SK-N-SH (cell line): ENCODE measurements at regions not wholly inside any gene's neighbourhood (a gene's known extent, or its start where the extent isn't known, plus 50 kb on each side); places are given as distances from the start of the nearest gene placed in this dataset.

Source experiments
- CTCF ChIA-PET: fragments of 300-600, 350-600 bp; formaldehyde crosslinking; extraction: SDS; loops from one replicate; lab custom pipeline; 2021; lab: Yijun Ruan, JAX
- POLR2A ChIA-PET: fragments of 350-600 bp; sonication (Branson Sonifier 250); formaldehyde crosslinking; extraction: SDS; loops from one replicate; lab custom pipeline; 2020; ENCODE audit warnings: antibody characterized with exemption, inconsistent platforms; lab: Yijun Ruan, JAX
- DNase-seq: peaks from one replicate; pipeline ENCODE4 v3.0.0; 2012
- H2AFZ ChIP-seq: fragments of 200-600 bp; sonication (generic); 2 replicates; pipeline ENCODE4 v1.8.1; 2016; ENCODE audit warnings: antibody characterized with exemption, mild to moderate bottlenecking, low read depth
- H3F3A ChIP-seq: fragments of 200-600 bp; sonication (generic); replicated peaks from 2 replicates; pipeline ENCODE3; 2016; ENCODE audit warnings: antibody characterized with exemption, mild to moderate bottlenecking; ENCODE audit not compliant: insufficient read depth
- H3K27ac ChIP-seq, 2 experiments: fragments of 200-500 bp in 1 of 2; fragments of 200-600 bp in 1 of 2; sonication (Bioruptor generic) in 1 of 2; sonication (generic), shearing (Covaris generic) in 1 of 2; 2 replicates each; pipeline versions ENCODE4 v1.5.1 to v1.6.1; 2014 to 2016; ENCODE audit warnings: low read depth in 2 of 2, inconsistent platforms in 1 of 2, low read length in 1 of 2, mild to moderate bottlenecking in 1 of 2, mixed read lengths in 1 of 2
- H3K27me3 ChIP-seq: fragments of 200-600 bp; sonication (generic), shearing (Covaris generic); 2 replicates; pipeline ENCODE4 v1.6.1; 2016; ENCODE audit warnings: mixed run types; ENCODE audit not compliant: insufficient read depth
- H3K36me3 ChIP-seq, 2 experiments: fragments of 200-500 bp in 1 of 2; fragments of 200-600 bp in 1 of 2; sonication (Bioruptor generic) in 1 of 2; sonication (generic) in 1 of 2; replicated peaks in 1 of 2; 2 replicates each; pipeline versions ENCODE3 to v1.5.1; 2014 to 2016; ENCODE audit warnings: low read length in 1 of 2, mild to moderate bottlenecking in 1 of 2; ENCODE audit not compliant: insufficient read depth in 2 of 2, control insufficient read depth in 1 of 2
- H3K4me1 ChIP-seq, 2 experiments: fragments of 200-500 bp in 1 of 2; fragments of 200-600 bp in 1 of 2; sonication (Bioruptor generic) in 1 of 2; sonication (generic), shearing (Covaris generic) in 1 of 2; 2 replicates each; pipeline versions ENCODE4 v1.5.1 to v1.6.1; 2014 to 2016; ENCODE audit warnings: low read depth in 1 of 2, low read length in 1 of 2, mixed run types in 1 of 2; ENCODE audit not compliant: insufficient read depth in 2 of 2, control insufficient read depth in 1 of 2
- H3K4me2 ChIP-seq: fragments of 200-600 bp; sonication (generic), shearing (Covaris generic); 2 replicates; pipeline ENCODE4 v1.6.1; 2017; ENCODE audit warnings: mixed run types
- H3K4me3 ChIP-seq, 2 experiments: fragments of 200-500 bp in 1 of 2; fragments of 200-600 bp in 1 of 2; sonication (Bioruptor generic) in 1 of 2; sonication (generic), shearing (Covaris generic) in 1 of 2; 2 replicates each; pipeline versions ENCODE4 v1.5.1 to v1.8.1; 2014 to 2016; ENCODE audit warnings: low read depth in 2 of 2, inconsistent platforms in 1 of 2, low read length in 1 of 2, mild to moderate bottlenecking in 1 of 2, mixed read lengths in 1 of 2, moderate library complexity in 1 of 2
- H3K79me2 ChIP-seq: fragments of 200-600 bp; sonication (generic); 2 replicates; pipeline ENCODE4 v1.8.1; 2017; ENCODE audit warnings: mild to moderate bottlenecking; ENCODE audit not compliant: insufficient read depth
- H3K9ac ChIP-seq: fragments of 200-600 bp; sonication (generic); 2 replicates; pipeline ENCODE4 v1.6.1; 2017; ENCODE audit warnings: mixed run types
- H3K9me2 ChIP-seq: fragments of 200-600 bp; sonication (generic); 2 replicates; pipeline ENCODE4 v1.6.1; 2017; ENCODE audit warnings: mixed run types
- H3K9me3 ChIP-seq: fragments of 200-600 bp; sonication (generic); 2 replicates; pipeline ENCODE4 v1.6.1; 2017; ENCODE audit warnings: mixed run types, mild to moderate bottlenecking, moderate library complexity
- H4K20me1 ChIP-seq: fragments of 200-600 bp; sonication (generic); 2 replicates; pipeline ENCODE4 v1.6.1; 2017; ENCODE audit warnings: mild to moderate bottlenecking, mixed run types; ENCODE audit not compliant: insufficient read depth
- CHD2 ChIP-seq: fragments of 150-350 bp; IDR thresholded peaks from 2 replicates; pipeline ENCODE4 v1.6.1; 2018; ENCODE audit warnings: low read length; ENCODE audit not compliant: partially characterized antibody
- EZH2phosphoT487 ChIP-seq: fragments of 200-600 bp; sonication (generic); IDR thresholded peaks from 2 replicates; pipeline ENCODE4 v1.6.1; 2017; ENCODE audit warnings: low read depth, mixed run types, mild to moderate bottlenecking, antibody characterized with exemption, moderate library complexity, borderline replicate concordance
- FOSL2 ChIP-seq: IDR thresholded peaks from 2 replicates; pipeline ENCODE4 v1.4.0; 2012; ENCODE audit warnings: low read depth, mild to moderate bottlenecking, moderate library complexity, borderline replicate concordance
- GABPA ChIP-seq: IDR thresholded peaks from 2 replicates; pipeline ENCODE4 v1.4.0; 2012; ENCODE audit warnings: low read depth, mild to moderate bottlenecking
- GATA2 ChIP-seq: sonication (generic); formaldehyde crosslinking; IDR thresholded peaks from 2 replicates; pipeline ENCODE4 v1.5.0; 2020; ENCODE audit warnings: mild to moderate bottlenecking, missing genetic modification reagents
- JUND ChIP-seq: IDR thresholded peaks from 2 replicates; pipeline ENCODE4 v1.4.0; 2012
- NRF1 ChIP-seq: IDR thresholded peaks from 2 replicates; pipeline ENCODE4 v1.6.1; 2012; ENCODE audit warnings: low read depth, mild to moderate bottlenecking, low read length
- POLR2AphosphoS5 ChIP-seq: IDR thresholded peaks from 2 replicates; pipeline ENCODE4 v1.6.1; 2012; ENCODE audit warnings: low read depth, low read length
- RCOR1 ChIP-seq: fragments of 150-350 bp; IDR thresholded peaks from 2 replicates; pipeline ENCODE4 v1.6.1; 2017; ENCODE audit warnings: antibody characterized with exemption, low read length
- RFX5 ChIP-seq: IDR thresholded peaks from 2 replicates; pipeline ENCODE4 v1.6.1; 2012; ENCODE audit warnings: mild to moderate bottlenecking, improper control_type of control experiment, low read length
- RXRA ChIP-seq: IDR thresholded peaks from 2 replicates; pipeline ENCODE4 v1.4.0; 2012; ENCODE audit warnings: low read depth, mild to moderate bottlenecking, borderline replicate concordance
- SIN3A ChIP-seq: IDR thresholded peaks from 2 replicates; pipeline ENCODE4 v1.6.1; 2012; ENCODE audit warnings: low read depth, mild to moderate bottlenecking, low read length, moderate library complexity, borderline replicate concordance
- SMC3 ChIP-seq: IDR thresholded peaks from 2 replicates; pipeline ENCODE4 v1.6.1; 2012; ENCODE audit warnings: low read depth, low read length, improper control_type of control experiment
- TCF12 ChIP-seq: IDR thresholded peaks from 2 replicates; pipeline ENCODE4 v1.4.0; 2012
- TEAD4 ChIP-seq: IDR thresholded peaks from 2 replicates; pipeline ENCODE4 v1.4.0; 2012; ENCODE audit warnings: mild to moderate bottlenecking, borderline replicate concordance; ENCODE audit not compliant: insufficient read depth
- WGBS: methylation state at CpG from one replicate; pipeline ENCODE4 v1.1.6; 2017; ENCODE audit warnings: low lambda C conversion rate; 5-methylcytosine and 5-hydroxymethylcytosine counted together
- TF ChIP-seq, protein P1 (sequence below): fragments of 200-600 bp; sonication (generic); IDR thresholded peaks from 2 replicates; pipeline ENCODE4 v1.6.1; 2017; ENCODE audit warnings: antibody characterized with exemption, mild to moderate bottlenecking, moderate library complexity
- TF ChIP-seq, protein P2 (sequence below): IDR thresholded peaks from 2 replicates; pipeline ENCODE4 v1.4.0; 2012; ENCODE audit warnings: low read depth
- TF ChIP-seq, protein P3 (sequence below): IDR thresholded peaks from 2 replicates; pipeline ENCODE4 v1.4.0; 2012; ENCODE audit warnings: low read depth, borderline replicate concordance
- TF ChIP-seq, protein P4 (sequence below): IDR thresholded peaks from 2 replicates; pipeline ENCODE4 v1.6.1; 2012; ENCODE audit warnings: mild to moderate bottlenecking, low read depth, low read length, moderate library complexity
- TF ChIP-seq, protein P5 (sequence below): IDR thresholded peaks from 2 replicates; pipeline ENCODE4 v1.4.0; 2012; ENCODE audit warnings: low read depth, borderline replicate concordance

DNA sequence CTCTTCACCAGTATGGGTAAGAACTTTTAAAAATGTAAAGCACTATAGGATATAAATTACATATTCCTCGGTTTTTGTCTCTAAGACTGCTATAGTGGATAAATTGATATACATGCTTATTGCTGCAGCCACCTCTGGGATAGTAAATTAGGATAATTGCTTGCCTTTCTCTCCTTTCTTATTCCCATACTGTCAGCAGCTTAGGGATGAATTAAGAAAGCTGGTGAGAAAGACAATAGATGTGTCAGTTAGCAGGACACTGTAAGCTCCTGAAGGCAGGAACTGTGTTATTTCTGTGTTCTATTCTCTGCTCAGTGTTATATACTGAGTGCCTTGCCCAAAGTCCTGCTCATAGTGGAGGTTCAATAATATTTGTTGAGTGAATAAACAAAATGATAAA is 828.6 kb upstream of the ACVR2A start:
- TF ChIP-seq SIN3A (no peak), GABPA (no peak), TEAD4 (no peak), RCOR1 (no peak), RFX5 (no peak), JUND (no peak), GATA2 (CRISPR knock-in tag) (no peak), FOSL2 (no peak), RXRA (no peak), EZH2phosphoT487 (no peak), POLR2AphosphoS5 (no peak), NRF1 (no peak), CHD2 (no peak), SMC3 (no peak), TCF12 (no peak)
- TF ChIP-seq, protein P1, sequence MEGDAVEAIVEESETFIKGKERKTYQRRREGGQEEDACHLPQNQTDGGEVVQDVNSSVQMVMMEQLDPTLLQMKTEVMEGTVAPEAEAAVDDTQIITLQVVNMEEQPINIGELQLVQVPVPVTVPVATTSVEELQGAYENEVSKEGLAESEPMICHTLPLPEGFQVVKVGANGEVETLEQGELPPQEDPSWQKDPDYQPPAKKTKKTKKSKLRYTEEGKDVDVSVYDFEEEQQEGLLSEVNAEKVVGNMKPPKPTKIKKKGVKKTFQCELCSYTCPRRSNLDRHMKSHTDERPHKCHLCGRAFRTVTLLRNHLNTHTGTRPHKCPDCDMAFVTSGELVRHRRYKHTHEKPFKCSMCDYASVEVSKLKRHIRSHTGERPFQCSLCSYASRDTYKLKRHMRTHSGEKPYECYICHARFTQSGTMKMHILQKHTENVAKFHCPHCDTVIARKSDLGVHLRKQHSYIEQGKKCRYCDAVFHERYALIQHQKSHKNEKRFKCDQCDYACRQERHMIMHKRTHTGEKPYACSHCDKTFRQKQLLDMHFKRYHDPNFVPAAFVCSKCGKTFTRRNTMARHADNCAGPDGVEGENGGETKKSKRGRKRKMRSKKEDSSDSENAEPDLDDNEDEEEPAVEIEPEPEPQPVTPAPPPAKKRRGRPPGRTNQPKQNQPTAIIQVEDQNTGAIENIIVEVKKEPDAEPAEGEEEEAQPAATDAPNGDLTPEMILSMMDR, result no peak
- TF ChIP-seq, protein P2, sequence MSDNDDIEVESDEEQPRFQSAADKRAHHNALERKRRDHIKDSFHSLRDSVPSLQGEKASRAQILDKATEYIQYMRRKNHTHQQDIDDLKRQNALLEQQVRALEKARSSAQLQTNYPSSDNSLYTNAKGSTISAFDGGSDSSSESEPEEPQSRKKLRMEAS, result no peak
- TF ChIP-seq, protein P3, sequence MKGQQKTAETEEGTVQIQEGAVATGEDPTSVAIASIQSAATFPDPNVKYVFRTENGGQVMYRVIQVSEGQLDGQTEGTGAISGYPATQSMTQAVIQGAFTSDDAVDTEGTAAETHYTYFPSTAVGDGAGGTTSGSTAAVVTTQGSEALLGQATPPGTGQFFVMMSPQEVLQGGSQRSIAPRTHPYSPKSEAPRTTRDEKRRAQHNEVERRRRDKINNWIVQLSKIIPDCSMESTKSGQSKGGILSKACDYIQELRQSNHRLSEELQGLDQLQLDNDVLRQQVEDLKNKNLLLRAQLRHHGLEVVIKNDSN, result no peak
- TF ChIP-seq, protein P4, sequence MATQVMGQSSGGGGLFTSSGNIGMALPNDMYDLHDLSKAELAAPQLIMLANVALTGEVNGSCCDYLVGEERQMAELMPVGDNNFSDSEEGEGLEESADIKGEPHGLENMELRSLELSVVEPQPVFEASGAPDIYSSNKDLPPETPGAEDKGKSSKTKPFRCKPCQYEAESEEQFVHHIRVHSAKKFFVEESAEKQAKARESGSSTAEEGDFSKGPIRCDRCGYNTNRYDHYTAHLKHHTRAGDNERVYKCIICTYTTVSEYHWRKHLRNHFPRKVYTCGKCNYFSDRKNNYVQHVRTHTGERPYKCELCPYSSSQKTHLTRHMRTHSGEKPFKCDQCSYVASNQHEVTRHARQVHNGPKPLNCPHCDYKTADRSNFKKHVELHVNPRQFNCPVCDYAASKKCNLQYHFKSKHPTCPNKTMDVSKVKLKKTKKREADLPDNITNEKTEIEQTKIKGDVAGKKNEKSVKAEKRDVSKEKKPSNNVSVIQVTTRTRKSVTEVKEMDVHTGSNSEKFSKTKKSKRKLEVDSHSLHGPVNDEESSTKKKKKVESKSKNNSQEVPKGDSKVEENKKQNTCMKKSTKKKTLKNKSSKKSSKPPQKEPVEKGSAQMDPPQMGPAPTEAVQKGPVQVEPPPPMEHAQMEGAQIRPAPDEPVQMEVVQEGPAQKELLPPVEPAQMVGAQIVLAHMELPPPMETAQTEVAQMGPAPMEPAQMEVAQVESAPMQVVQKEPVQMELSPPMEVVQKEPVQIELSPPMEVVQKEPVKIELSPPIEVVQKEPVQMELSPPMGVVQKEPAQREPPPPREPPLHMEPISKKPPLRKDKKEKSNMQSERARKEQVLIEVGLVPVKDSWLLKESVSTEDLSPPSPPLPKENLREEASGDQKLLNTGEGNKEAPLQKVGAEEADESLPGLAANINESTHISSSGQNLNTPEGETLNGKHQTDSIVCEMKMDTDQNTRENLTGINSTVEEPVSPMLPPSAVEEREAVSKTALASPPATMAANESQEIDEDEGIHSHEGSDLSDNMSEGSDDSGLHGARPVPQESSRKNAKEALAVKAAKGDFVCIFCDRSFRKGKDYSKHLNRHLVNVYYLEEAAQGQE, result no peak
- TF ChIP-seq, protein P5, sequence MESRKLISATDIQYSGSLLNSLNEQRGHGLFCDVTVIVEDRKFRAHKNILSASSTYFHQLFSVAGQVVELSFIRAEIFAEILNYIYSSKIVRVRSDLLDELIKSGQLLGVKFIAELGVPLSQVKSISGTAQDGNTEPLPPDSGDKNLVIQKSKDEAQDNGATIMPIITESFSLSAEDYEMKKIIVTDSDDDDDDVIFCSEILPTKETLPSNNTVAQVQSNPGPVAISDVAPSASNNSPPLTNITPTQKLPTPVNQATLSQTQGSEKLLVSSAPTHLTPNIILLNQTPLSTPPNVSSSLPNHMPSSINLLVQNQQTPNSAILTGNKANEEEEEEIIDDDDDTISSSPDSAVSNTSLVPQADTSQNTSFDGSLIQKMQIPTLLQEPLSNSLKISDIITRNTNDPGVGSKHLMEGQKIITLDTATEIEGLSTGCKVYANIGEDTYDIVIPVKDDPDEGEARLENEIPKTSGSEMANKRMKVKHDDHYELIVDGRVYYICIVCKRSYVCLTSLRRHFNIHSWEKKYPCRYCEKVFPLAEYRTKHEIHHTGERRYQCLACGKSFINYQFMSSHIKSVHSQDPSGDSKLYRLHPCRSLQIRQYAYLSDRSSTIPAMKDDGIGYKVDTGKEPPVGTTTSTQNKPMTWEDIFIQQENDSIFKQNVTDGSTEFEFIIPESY, result no peak
- H3K36me3 ChIP-seq, result no peaks in the 10 kb centered on the region
- DNase-seq, result no peak
- 9% methylated on average over 1 of the region's 1 CpG for WGBS
- no peak overlapping the region for H2AFZ ChIP-seq
- H3F3A ChIP-seq, result no peaks in the 10 kb centered on the region
- H4K20me1 ChIP-seq, result no peaks in the 10 kb centered on the region
- H3K27me3 ChIP-seq, result no peaks in the 10 kb centered on the region
- H3K9me3 ChIP-seq, result no peaks in the 10 kb centered on the region
- POLR2A ChIA-PET, result no interaction called here
- CTCF ChIA-PET, result no interaction called here
- no peak overlapping the region for H3K27ac ChIP-seq
- H3K4me3 ChIP-seq, result no peak overlapping the region
- no peak overlapping the region for H3K4me2 ChIP-seq
- H3K9ac ChIP-seq, result no peak overlapping the region
- H3K4me1 ChIP-seq, result no peaks in the 10 kb centered on the region
- H3K9me2 ChIP-seq, result no peaks in the 10 kb centered on the region
- no peaks in the 10 kb centered on the region for H3K79me2 ChIP-seq
